ENCODE measurements at regions not wholly inside any gene's neighbourhood (a gene's known extent, or its start where the extent isn't known, plus 50 kb on each side); places are given as distances from the start of the nearest gene placed in this dataset.

- Histone ChIP-seq H3K4me2 (no peak overlapping the region), H3K27ac (no peak overlapping the region), H3K4me1 (no peaks in the 10 kb centered on the region), H3K9me3 (no peaks in the 10 kb centered on the region), H3K4me3 (no peak overlapping the region)
- no peak for ATAC-seq
- ChIA-PET POLR2A (no interaction called here), CTCF (no interaction called here)
- no peak for DNase-seq (ENCODE audit: low read depth in 1 of 2, low spot score in 1 of 2)
- TF ChIP-seq GATA3 (IDR thresholded peaks at IDR 0.05; ENCODE audit: borderline replicate concordance) = no peak
- no peak for TF ChIP-seq PHF8 (IDR thresholded peaks at IDR 0.05; ENCODE audit: borderline replicate concordance, low read depth)
- TF ChIP-seq HES2 (IDR thresholded peaks at IDR 0.05) = no peak
- FAIRE-seq = no peak
- WGBS (ENCODE audit: missing lambda C conversion rate) = 43% methylated on average over 15 of the region's 15 CpGs
Observed at GRCh38 chr11:127105593-127106541, 105.3 kb upstream of the KIRREL3 start.

GRCh38 chr11:127103586-127104388 is 103.2 kb upstream of the KIRREL3 start:
- no peak for DNase-seq (ENCODE audit: low read depth in 1 of 2, low spot score in 1 of 2)
- WGBS (ENCODE audit: missing lambda C conversion rate) = 38% methylated on average over 9 of the region's 9 CpGs
- no peak for ATAC-seq
- FAIRE-seq = no peak
- Histone ChIP-seq H3K4me1 (no peaks in the 10 kb centered on the region), H3K4me2 (no peak overlapping the region), H3K9me3 (no peaks in the 10 kb centered on the region), H3K4me3 (no peak overlapping the region), H3K27ac (no peak overlapping the region)
- TF ChIP-seq KDM1A (IDR thresholded peaks at IDR 0.05; ENCODE audit: low read depth) (no peak), CBX8 (IDR thresholded peaks at IDR 0.05) (no peak), ESRRA (IDR thresholded peaks at IDR 0.05; ENCODE audit: borderline replicate concordance, low read length) (no peak), HES2 (IDR thresholded peaks at IDR 0.05) (no peak), ZNF302 (CRISPR knock-in tag; IDR thresholded peaks at IDR 0.05) (no peak), SMC3 (IDR thresholded peaks at IDR 0.05) (no peak), FOSB (CRISPR knock-in tag; IDR thresholded peaks at IDR 0.05) (no peak), CHD2 (IDR thresholded peaks at IDR 0.05; ENCODE audit: low read length, partially characterized antibody) (no peak), CBX2 (IDR thresholded peaks at IDR 0.05; ENCODE audit: borderline replicate concordance, low read depth) (no peak)
- ChIA-PET CTCF (interaction anchor here (0.6 kb wide), 2 partner anchors 269 to 731 kb away, joined by 3 read pairs; no protein-coding TSS in a partner anchor), POLR2A (no interaction called here)

- Histone ChIP-seq H3K4me1 (no peaks in the 10 kb centered on the region), H3K4me2 (no peak overlapping the region), H3K9me3 (no peaks in the 10 kb centered on the region), H3K4me3 (no peak overlapping the region), H3K27ac (no peak overlapping the region)
- WGBS (ENCODE audit: missing lambda C conversion rate) = 0% methylated on average over 1 of the region's 1 CpG
- DNase-seq (ENCODE audit: low read depth in 1 of 2, low spot score in 1 of 2) (no peak), FAIRE-seq (no peak), ATAC-seq (no peak)
- ChIA-PET POLR2A (no interaction called here), CTCF (interaction anchor here (1.2 kb wide), 1 partner anchor 24 kb away, joined by 4 read pairs; no protein-coding TSS in a partner anchor)
- TF ChIP-seq REST (IDR thresholded peaks at IDR 0.05) (peak; percentile 61), KDM1A (IDR thresholded peaks at IDR 0.05; ENCODE audit: low read depth) (no peak), MAFK (IDR thresholded peaks at IDR 0.05; ENCODE audit: partially characterized antibody) (peak; percentile 31), ZNF302 (CRISPR knock-in tag; IDR thresholded peaks at IDR 0.05) (no peak)
Observed at GRCh38 chr11:127098684-127099083, 98.1 kb upstream of the KIRREL3 start.
